Stimulated activated CD8-positive, alpha-beta memory T cell treated with anti-CD3 and anti-CD28 coated beads, Interleukin-15, amount 100 ng/mL, for 24 hours (primary cell): ENCODE measurements at regions not wholly inside any gene's neighbourhood (a gene's known extent, or its start where the extent isn't known, plus 50 kb on each side); places are given as distances from the start of the nearest gene placed in this dataset.
"Not testable (repeated sequence)": the region's sequence is repeated elsewhere in the genome, so short reads cannot be mapped to it uniquely, and the experiment has no call there.

Experiments used
- DNase-seq: peaks from one replicate; pipeline ENCODE4 v3.0.0-alpha.2; 2020; ENCODE audit warnings: low read depth

DNA sequence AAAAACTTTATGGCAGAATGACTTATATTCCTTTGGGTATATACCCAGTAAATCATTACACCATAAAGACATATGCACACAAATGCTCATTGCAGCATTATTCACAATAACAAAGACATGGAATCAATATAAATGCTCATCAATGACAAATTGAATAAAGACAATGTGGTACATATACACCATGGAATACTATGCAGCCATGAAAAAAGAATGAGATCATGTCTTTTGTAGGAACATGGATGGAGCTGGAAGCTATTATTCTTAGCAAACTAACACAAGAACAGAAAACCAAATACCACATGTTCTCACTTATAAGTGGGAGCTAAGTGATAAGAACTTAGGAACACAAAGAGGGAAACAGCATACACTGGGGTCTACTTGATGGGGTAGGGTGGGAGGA, 321.7 kb downstream of the ZNF674 start:
- DNase-seq = not testable (repeated sequence)

GRCh38 chrX:46220822-46221221, 324.4 kb downstream of the ZNF674 start:
- no peak for DNase-seq

- DNase-seq = no peak
Measured at GRCh38 chrX:46218373-46218772, 326.8 kb downstream of the ZNF674 start.

DNA sequence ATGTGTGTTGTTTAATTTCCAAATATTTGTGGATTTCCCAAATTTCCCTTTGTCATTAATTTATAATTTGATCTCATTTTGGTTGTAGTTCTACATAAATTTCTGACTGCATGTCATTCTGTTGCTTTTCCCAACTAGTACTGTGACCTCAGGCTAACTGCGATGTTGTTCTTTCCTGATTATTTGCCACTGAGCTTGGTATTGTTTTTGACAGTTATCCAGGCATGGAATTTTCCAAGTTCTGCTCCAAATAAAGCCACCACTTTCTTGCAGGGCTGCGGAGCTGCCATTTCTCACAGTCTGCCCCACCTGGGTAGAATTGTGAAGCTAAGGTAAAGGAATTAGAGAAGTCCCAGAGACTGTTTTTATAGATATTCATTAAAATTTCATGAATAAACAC, 328.8 kb downstream of the ZNF674 start:
- no peak for DNase-seq

DNA sequence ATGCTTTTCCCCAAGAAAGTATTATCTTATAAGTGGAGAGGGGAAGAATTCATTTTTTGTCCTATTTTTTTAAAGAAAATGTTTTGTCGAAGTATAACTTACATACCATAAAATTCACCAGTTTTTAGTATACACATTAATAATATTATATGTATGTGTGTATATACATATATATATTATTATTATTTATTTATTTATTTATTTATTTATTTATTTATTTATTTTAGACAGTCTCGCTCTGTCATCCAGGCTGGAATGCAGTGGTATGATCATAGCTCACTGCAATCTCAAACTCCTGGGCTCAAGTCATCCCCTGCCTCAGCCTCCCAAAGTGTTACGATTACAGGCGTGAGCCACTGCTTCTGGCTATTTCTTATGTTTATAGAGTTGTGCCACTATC, 334.1 kb downstream of the ZNF674 start:
- DNase-seq = no peak

DNA sequence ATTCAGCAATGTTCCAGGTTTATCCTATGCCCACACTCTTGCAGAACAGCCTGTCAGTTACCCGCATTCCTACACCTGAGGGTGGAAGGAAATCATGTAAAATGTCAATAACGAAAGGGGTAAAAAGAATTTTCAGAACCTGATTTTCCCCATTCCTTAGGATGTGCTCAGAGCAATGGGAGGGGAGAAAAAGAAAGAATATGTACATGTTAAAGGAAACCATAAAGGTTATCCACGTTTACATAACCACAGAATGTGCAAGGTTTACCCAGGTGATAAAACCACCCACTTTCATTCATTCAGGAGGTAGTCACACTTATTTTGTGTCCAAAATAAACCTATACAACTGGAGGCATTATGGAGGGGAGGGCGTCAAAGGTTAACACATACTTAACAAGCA, 335.5 kb downstream of the ZNF674 start:
- no peak for DNase-seq

DNA sequence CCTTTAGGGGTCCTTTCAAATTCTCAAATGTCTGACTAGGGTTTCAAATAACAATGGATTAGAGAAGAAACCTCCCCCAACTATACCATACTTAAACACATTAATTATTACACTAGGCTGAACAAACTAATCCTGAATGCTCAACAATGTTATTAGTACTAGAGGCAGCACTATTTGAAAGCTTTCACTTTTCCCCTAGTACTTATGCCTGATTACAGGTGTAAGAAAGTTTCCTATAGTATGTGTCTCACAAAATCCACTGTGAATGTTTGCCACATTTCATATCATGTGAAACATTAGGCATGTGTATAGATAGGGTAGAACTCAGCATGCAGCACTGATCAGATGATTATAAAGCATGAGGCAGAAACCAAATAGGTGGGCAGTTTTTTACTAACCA, 336.2 kb downstream of the ZNF674 start:
- DNase-seq = no peak

- no peak for DNase-seq
Measured at GRCh38 chrX:46208225-46208854, 336.9 kb downstream of the ZNF674 start.

GRCh38 chrX:46204721-46205422, 340.3 kb downstream of the ZNF674 start:
- no peak for DNase-seq

GRCh38 chrX:46202733-46203514, 342.3 kb downstream of the ZNF674 start:
- no peak for DNase-seq

GRCh38 chrX:46200413-46200812, 344.8 kb downstream of the ZNF674 start:
- no peak for DNase-seq

DNA sequence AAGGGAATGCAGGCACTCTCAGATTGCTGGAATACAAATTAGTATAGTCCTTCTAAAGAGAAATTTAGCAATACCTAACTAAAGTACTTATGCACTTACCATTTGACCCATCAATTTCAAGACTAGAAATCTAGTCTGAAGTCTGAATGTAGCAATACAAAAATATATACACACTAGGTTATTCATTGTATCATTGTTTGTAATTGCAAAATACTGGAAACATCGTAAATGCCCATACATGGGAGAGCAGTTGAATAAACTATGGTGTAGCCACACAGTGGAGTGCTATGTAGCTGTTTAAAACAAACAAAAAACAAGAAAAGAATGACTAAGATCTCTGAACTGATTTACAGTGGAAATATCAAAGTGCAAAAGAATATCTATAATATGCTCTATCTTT, 346.4 kb downstream of the ZNF674 start:
- no peak for DNase-seq

- not testable (repeated sequence) for DNase-seq
Measured at GRCh38 chrX:46186811-46187106, 358.5 kb downstream of the ZNF674 start.

DNA sequence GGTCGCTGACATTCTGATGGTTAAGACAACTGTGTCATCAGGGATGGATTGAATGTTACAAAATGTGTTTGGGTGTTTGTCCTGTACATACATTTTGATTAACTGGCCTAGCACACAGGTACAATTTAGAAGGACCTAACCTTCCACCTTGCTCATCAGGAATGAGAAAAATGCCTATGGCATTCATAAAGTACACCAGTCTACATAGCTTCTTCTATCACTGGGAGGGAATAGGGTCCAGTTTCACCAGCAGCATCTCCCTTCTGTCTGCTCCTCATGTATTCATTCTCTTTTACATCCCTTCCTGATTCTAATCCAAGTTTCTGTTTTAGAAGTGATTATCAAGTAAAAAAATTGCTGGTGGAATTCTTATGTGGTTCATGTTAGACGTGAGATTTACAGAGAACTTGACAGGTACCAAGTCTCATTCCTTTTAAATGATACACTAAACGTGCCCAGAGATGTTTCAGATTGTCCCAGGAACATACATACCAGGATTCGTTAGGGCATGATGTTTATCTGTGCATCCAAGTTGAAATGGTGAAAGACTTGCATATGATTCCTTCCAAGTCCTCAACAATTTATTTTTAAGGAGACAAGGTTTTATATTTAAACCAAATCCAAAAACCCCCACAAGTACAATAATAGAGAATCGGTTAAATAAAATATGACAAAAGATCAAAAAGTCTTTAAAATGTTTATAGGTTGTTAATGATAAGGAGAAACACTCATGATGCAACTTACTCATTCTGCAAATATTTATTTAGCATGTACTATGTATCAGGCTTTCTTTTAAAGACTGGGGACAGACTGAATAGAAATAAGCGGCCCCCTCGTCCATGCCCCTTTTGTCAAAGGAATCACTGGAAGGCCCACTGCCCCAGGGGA, 359.1 kb downstream of the ZNF674 start:
- DNase-seq = no peak

GRCh38 chrX:46184749-46185148, 360.5 kb downstream of the ZNF674 start:
- no peak for DNase-seq

DNA sequence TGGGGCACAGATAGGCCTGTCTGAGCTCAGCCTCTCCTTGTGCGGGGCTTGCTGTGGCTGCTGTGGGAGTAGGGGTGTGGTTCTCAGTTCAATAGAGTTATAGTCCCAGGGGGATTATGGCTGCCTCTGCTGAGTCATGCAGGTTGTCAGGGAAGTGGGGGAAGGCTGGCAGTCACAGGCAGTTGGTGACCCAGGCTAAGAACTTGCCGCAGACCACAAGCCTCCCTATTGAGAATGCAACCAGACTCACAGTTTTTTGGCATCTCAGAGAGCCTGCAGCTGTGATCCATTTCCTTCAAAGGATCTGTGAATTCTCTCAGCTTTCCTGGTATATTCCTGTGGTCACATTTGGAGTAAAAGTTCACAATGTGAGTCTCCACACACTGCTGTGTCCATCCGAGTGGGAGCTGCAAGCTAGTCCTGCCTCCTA, 364.9 kb downstream of the ZNF674 start:
- DNase-seq = no peak

DNA sequence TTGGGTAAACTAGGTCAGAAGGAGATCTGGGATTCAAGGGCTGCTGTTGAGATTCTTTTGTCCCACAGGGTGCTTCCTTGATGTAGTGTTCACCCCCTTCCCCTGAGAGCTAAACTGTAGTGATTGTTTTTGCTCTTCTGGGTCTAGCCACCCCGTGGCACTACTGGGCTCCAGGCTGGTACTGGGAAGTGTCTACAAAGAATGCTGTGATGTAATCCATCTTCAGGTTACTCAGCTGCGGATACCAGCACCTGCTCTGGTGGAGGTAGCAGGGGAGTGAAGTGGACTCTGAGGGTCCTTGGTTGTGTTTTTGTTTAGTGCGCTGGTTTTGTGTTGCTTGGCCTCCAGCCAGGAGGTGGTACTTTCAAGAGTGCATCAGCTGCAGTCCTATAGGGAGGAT, 365.5 kb downstream of the ZNF674 start:
- DNase-seq = no peak

DNA sequence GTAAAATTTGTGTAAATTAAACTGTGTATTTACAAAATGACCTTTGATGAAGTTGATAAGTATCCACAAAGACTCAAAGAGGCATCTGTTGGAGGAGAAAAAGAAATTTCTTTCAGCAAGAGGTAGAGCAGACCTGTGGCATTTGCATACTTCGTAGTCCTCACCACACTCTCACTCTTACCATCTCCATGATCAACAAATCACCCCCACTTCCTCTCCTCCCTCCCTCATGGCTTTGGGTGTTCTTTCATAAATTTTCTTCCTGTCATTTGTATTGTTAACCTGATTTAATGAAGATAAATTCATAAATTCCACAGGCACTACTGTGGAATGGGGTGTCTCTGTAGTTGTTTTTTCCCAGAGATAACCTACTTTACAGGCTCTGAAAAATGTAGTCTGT, 366.5 kb downstream of the ZNF674 start:
- no peak for DNase-seq

GRCh38 chrX:46173159-46173558, 372.1 kb downstream of the ZNF674 start:
- DNase-seq = no peak

DNA sequence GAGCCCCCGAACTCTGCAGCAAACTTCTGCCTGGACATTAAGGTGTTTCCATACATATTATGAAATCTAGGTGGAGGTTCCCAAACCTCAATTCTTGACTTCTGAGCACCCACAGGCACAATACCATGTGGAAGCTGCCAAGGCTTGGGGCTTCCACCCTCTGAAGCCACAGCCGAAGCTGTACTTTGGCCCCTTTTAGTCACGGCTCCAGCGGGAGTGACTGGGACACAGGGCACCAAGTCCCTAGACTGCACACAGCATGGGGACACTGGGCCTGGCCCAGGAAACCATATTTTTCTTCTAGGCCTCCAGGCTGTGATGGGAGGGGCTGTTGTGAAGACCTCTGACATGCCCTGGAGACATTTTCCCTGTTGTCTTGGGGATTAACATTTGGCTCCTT, 373.8 kb downstream of the ZNF674 start:
- not testable (repeated sequence) for DNase-seq

DNA sequence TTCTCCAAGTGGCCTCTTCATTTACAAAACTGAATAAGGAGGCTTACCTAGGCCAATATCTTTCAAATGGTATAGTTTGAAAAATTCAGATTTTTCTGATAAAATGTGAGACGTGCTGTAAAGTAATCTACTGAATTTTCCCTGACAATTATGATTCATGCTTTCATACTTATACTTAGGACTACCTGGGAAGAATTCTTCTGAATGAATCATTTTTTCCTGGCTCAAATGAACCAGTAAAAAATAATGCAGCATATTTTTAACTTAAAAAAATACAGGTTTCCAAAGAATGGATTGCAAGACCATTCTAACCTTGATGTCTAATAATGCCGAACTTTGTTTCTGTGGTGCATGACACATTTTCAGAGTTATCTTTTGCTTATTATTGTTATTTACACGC, 375.4 kb downstream of the ZNF674 start:
- DNase-seq = no peak

DNA sequence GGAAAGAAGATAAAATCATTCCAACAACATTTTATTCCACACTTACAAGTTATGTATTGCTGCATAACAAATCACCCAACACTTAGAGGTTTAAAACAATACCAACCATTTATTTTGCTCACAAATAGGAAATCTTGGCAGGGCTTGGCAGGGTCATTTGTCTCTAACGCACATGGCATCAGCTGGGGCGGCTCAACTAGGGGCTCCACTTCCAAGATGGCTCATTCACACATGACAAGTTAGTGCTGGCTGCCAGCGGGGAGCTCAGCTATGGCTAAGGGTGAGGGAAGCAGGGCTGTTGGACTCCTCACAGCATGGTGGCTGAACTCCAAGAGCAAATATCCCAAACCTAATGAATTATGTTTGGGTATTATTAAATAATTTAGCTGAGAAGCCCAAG, 377.0 kb downstream of the ZNF674 start:
- DNase-seq = no peak
